MM.1S (cell line): ENCODE measurements at regions not wholly inside any gene's neighbourhood (a gene's known extent, or its start where the extent isn't known, plus 50 kb on each side); places are given as distances from the start of the nearest gene placed in this dataset.

Source experiments
- EZH2 ChIP-seq: fragments of 300-600 bp; sonication (generic); optimal IDR thresholded peaks from 2 replicates; pipeline ENCODE3; 2017; ENCODE audit warnings: low read depth, mild to moderate bottlenecking, antibody characterized with exemption, low read length, mixed read lengths
- EZH2phosphoT487 ChIP-seq: fragments of 300-600 bp; sonication (generic); IDR thresholded peaks from 2 replicates; pipeline ENCODE4 v1.6.1; 2018; ENCODE audit warnings: antibody characterized with exemption, low read length
- TF ChIP-seq, protein P1 (sequence below): fragments of 300-600 bp; sonication (generic); IDR thresholded peaks from 2 replicates; pipeline ENCODE4 v1.5.1; 2016; ENCODE audit warnings: antibody characterized with exemption, low read length, mixed read lengths

DNA sequence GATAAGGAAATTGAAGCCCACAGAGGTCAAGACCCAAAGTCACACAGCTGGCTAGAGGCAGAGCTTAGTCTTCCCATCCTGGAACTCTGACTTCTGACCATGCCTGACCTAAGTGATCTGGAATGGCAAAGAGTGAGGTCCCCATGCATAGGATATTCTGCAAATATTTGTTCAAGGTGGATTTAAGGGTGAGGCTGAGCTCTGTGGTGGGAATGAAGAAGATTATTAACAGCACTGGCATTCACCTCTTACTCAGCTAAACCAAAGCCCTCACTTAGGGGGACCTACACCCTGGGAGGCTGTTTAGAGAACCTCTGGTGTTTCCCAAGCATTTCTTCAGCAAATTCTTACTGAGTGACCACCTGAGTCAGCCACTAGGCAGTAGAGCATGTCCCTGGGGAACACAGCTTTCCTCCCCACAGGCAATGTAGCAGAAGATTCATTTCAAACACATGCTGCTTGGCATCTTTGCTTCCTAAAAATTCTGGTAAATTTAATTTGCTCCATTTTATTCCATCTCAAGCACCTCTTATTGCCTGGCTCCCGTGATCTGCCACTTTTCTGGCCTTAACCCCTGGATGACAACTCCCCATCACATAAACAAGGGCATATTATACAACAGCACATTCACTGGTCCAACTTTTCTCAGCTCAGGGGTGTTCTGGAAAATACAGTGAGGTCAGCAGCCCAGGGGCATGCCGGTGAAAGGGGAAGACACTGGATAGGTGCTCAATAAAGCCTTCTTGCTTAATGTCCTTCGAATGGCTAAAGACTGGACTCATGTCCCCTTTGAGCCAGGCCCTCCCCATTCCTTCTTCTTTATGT is 176.0 kb downstream of the ABHD5 start:
- TF ChIP-seq, protein P1, sequence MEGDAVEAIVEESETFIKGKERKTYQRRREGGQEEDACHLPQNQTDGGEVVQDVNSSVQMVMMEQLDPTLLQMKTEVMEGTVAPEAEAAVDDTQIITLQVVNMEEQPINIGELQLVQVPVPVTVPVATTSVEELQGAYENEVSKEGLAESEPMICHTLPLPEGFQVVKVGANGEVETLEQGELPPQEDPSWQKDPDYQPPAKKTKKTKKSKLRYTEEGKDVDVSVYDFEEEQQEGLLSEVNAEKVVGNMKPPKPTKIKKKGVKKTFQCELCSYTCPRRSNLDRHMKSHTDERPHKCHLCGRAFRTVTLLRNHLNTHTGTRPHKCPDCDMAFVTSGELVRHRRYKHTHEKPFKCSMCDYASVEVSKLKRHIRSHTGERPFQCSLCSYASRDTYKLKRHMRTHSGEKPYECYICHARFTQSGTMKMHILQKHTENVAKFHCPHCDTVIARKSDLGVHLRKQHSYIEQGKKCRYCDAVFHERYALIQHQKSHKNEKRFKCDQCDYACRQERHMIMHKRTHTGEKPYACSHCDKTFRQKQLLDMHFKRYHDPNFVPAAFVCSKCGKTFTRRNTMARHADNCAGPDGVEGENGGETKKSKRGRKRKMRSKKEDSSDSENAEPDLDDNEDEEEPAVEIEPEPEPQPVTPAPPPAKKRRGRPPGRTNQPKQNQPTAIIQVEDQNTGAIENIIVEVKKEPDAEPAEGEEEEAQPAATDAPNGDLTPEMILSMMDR = no peak
- TF ChIP-seq EZH2phosphoT487 (no peak), EZH2 (no peak)
